Stimulated activated CD8-positive, alpha-beta memory T cell treated with anti-CD3 and anti-CD28 coated beads, Interleukin-12 subunit alpha, Interleukin-12 subunit beta, amount 100 ng/mL, for 24 hours (primary cell): ENCODE measurements at regions not wholly inside any gene's neighbourhood (a gene's known extent, or its start where the extent isn't known, plus 50 kb on each side); places are given as distances from the start of the nearest gene placed in this dataset.

Experiments used
- DNase-seq: peaks from one replicate; pipeline ENCODE4 v3.0.0-alpha.2; 2020; ENCODE audit errors: extremely low read depth

GRCh38 chr16:66143415-66143814 lies 223.1 kb upstream of the CDH5 start:
- DNase-seq = no peak

DNA sequence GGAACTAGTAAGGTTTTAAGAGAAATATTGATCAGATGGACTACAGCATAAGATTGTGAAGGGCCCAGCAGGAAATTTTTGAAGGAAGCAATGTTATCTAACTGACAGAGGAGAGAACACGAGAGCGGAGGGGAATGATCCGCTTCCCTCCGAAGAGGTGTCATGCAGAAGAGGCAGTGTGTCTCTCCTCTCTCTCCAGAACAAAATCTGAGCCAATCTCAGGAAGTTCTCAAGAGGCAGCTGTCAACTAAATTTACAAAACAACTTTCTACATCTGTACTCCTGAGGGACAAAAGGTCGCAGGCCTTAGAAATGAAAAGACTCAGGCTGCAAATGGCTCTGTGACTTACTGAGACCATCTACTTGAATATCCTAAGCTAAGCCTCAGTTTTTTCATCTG lies 224.6 kb upstream of the CDH5 start:
- no peak for DNase-seq

DNA sequence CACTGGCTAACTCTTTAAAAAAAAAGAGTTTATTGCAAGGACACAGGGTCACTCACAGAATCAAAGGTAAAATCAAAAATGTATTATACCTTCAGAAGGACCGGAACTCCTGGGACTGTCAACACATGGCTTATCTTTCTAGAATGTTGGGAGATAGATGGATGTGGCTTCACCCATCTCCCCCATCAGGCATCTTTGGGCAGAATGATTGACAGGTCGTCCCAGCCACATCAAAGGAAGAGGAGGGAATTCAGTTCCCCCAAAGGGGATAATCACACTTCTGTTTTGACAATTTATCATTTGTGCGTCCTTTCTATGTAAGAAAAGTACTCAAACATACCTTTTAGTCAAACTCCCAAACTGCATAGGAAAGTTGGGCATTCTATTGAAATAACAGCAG lies 228.6 kb upstream of the CDH5 start:
- DNase-seq = no peak

DNA sequence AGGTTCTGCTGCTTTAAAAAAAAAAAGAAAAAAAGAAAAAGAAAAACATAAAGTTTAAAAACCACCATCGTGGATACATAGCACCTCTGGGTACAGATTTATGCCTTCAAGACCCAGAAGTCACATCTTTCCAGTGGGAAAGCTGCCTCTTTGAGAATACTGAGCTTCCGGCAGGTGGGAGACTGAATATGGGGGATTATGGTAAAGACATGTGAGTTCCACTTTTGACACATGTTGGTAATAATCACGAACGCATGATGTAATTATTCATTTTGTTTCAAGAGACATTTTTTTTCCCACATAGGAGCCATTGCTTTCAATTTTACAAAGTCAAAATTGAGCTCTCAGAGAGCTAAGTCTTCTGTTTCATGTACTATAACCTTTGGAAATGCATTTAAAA lies 229.7 kb upstream of the CDH5 start:
- no peak for DNase-seq

DNA sequence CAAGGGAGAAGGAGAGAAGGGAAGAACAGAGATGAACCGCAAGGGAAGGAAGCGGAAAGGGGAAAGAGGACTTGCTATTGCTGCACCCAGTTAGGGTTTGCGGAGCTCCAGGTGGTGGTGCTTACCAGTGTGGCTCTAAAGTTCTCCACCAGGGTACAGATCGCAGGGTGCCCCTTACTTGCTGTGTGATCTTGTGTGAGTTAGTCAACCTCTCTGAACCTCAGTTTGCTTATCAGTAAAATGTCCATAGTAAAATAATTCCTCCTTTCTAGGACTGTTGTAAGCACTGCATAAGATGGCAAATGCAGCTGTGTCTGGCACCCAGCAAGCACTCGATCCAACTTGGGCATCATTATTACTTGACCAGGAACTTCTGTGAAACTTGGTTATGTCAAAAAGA lies 230.7 kb upstream of the CDH5 start:
- DNase-seq = no peak

DNA sequence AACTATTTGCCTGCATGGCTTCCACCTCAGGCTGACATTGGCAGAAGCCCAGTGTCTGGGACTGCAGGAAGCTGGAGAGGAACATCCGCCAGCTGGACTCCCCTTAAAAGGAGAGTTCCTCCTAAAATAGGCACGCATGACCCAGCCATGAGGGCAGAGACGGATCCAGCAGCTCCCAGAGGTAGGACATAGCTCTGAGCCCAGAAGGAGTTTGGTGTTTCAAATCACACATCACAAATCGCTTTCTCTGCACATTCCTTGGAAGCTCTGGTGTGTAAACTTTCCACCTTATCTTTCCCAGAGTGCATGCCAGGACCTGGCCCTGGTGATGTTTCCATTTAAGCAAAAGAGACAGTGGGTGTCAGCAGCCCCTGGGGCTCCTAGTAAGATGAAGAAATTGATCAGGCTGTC lies 231.1 kb upstream of the CDH5 start:
- DNase-seq = no peak

DNA sequence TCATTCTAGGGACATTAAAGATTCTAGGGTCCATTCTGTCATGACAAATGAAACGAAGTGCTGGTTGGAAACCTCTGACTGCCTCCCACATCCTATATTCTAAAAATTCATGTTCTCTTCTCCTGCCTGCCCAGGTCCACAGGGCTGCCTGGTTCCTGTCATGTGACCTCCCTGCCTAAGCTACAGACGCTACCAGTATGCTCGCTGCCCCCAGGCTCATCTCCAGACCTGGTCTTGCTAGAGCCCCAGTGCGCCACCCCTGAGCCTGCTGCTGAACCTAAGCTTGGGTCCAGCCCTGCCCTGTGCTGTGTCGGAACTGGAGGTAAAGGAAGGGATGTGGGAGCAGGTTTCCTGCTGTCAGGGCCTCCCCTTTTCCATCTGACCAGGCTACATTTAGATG lies 231.6 kb upstream of the CDH5 start:
- no peak for DNase-seq

DNA sequence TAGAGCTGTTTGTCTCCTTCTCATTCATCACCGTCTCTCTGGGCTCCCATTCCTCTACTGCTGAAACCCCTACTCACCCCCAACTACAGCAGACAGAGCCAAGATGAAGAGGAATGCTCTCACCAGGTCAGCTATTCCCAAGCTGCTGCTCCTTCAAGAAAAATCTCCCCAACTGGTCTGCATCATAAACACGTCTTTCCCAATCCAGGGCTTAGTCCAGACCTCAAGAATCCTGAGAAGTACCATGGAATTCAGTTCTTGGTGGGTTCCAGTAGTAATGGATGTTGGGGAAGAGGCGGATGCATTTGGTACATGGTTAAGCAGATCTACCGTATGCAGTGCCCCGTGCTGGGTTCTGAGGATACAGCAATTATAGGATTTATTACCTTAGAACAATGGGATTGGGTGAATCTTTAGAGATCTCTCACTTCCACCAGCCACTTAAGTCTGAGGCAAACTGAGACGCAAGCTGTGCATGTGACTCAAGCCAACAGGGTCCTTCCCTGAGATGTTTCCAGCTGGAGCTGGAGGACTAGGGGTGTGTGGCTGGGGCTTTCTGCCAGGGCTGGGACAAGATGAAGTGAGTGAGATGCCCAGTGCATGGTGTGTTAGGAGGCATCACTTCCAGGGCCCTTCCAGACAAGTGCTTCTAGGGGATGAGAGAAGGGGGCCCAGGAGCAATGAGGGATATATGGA lies 232.7 kb upstream of the CDH5 start:
- no peak for DNase-seq

DNA sequence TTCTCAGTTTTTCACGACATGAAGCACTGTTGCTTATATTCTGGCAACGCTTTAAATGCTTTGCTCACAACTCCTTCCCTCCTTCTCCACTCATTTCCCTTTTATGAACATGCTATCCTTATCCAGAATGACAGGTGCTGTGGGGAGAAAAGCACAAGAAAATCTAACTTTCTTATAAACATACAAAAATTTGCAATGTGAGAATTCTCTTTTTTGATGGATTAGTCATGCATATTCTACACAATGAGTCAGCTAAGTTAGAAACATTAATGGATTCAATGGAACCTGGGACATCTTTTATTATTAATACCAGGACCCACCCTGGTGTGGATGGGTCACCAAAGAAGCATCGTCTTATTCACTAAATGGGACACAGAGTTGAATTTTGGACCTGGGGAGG lies 234.6 kb upstream of the CDH5 start:
- DNase-seq = no peak

DNA sequence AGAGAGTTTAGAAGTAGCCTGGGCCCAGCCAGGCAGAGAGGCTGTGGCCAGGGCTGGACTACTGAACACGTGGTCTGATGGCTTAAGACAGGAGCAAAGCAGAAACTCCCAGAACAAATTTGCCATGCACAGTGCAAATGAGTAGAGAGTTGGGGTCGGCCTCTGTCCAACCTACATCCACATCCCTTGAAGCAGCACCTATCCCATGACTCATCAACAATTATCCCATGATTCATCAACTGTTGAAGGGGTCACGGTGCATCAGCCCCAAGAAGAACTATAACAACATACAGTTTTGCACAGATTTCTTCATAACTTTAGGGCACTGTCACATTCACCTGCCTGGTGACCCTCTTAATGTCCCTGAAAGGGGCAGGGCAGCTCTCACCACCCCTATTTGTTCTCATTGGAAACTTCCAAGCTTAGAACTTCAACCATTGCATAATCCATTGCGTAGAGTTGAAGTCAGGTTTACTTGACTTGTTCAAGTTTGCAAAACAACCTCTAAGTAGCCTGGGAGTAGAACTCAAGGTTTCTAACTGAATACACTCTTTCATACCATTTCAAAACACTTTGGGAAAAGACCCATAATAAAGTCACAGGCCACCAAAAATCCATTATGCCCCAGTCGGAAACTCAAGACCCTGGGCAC lies 235.2 kb upstream of the CDH5 start:
- DNase-seq = no peak

DNA sequence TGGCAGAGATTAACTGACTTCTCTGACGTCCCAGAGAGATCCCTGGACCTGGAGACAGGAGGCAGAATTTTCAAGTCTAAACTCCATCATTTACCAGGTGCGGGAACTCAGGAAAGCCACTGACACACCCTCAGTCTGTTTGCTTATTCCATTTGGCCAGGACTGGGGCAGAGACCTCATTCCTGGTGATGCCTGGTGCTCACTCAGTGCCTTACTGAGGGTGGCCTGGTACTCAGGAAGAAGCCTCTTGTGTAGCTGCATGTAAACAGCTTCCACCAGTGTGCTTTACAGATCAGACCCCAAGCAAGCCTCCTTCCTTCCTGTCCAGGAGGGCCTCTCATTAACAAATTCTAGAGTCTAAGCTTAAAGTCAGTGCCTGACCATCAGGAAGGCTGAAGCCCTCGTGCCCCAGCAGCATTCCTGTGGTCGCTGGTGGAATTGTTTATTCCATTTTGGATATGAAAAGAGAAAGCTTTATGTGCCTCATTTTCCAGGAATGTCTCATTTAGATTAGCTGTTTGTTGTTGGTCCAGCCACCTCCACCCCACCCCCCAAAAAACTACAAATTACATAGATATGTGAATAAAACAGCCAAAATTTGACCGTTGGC lies 236.1 kb upstream of the CDH5 start:
- no peak for DNase-seq

- DNase-seq = no peak
Measured at GRCh38 chr16:66129196-66129595, 237.3 kb upstream of the CDH5 start.

DNA sequence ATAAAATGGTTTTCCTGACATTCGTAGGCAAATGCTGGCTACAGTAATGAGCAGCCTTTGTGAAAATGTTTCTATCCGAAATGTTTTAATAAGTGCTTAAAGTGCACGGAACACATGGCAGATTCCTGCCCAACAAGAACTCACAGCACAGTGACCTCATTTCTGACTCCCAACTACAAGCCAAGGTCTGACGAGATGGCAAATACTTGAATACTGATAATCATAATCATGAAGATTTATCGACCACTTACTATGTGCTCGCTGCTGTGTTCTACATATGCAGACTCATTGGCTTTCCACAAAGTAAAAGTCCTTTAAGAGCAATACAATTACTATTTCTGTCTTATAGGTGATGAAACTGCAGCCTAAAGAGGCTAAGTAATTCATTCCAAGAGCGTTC lies 238.1 kb upstream of the CDH5 start:
- DNase-seq = no peak

GRCh38 chr16:66127459-66128370 lies 238.8 kb upstream of the CDH5 start:
- no peak for DNase-seq

GRCh38 chr16:66121466-66121865 lies 245.0 kb upstream of the CDH5 start:
- DNase-seq = no peak

GRCh38 chr16:66120656-66121055 lies 245.8 kb upstream of the CDH5 start:
- no peak for DNase-seq

GRCh38 chr16:66116163-66117002 lies 250.1 kb upstream of the CDH5 start:
- no peak for DNase-seq

DNA sequence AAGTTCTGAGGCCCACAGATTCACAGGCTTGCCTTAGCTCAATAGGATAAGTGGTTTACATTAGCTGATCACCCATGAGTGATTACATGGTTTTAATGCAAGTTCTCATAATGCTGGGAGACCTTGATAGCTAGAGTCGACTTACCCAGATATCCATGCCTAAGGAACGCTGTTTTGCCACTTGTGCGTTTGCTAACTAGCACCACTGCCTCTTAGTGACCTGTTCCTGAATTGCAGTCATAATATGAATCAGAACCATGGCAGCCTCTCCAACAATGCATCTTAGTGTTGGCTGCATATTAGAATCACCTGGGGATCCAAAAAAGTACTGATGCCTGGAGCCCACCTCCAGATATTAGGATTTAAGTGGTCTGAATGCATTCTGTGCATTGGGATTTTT lies 251.1 kb upstream of the CDH5 start:
- no peak for DNase-seq

GRCh38 chr16:66113223-66113622 lies 253.3 kb upstream of the CDH5 start:
- DNase-seq = no peak

GRCh38 chr16:66109677-66110076 lies 256.8 kb upstream of the CDH5 start:
- no peak for DNase-seq

DNA sequence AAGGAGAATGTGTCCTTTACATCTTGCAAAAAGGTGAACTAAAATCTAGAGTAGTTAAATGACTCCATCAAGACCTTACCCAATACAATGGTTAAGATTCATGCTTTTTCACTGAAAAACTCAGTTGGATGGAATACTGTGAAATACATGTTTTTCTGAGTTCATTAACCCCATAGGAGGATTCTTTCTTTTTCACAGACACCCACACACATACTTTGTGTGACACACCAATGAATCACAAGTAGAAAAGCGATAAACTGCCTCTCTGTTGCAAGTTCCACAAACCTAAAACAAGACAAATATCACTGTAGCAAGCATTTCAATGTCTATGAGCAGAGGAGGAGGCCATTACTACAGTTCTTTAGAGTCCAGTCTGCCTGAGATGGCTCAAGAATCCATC lies 258.8 kb upstream of the CDH5 start:
- no peak for DNase-seq
